ENCODE measurements at regions not wholly inside any gene's neighbourhood (a gene's known extent, or its start where the extent isn't known, plus 50 kb on each side); places are given as distances from the start of the nearest gene placed in this dataset.
"Not testable (repeated sequence)": the region's sequence is repeated elsewhere in the genome, so short reads cannot be mapped to it uniquely, and the experiment has no call there.

DNA sequence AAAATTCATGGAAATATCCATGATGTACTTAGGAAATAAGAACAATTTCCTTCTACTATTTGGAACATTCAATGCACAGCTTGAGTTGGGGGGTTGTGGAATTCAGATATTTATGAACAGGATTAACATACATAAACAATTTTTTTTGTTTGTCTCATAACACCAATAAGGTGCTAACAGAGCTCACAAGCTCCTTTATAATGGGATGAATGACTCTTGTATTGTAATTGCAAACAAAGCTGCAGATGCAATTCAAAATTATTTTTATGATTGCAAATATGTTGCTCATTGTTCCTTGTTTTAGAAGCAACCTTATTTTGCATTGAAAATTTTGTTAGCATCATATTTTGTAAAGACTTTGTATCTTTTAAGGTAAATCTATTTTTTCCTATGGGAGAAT lies 265.7 kb downstream of the PCDH17 start:
- TF ChIP-seq, protein P1, sequence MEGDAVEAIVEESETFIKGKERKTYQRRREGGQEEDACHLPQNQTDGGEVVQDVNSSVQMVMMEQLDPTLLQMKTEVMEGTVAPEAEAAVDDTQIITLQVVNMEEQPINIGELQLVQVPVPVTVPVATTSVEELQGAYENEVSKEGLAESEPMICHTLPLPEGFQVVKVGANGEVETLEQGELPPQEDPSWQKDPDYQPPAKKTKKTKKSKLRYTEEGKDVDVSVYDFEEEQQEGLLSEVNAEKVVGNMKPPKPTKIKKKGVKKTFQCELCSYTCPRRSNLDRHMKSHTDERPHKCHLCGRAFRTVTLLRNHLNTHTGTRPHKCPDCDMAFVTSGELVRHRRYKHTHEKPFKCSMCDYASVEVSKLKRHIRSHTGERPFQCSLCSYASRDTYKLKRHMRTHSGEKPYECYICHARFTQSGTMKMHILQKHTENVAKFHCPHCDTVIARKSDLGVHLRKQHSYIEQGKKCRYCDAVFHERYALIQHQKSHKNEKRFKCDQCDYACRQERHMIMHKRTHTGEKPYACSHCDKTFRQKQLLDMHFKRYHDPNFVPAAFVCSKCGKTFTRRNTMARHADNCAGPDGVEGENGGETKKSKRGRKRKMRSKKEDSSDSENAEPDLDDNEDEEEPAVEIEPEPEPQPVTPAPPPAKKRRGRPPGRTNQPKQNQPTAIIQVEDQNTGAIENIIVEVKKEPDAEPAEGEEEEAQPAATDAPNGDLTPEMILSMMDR (IDR thresholded peaks at IDR 0.05): no peak
- TF ChIP-seq POLR2A (IDR thresholded peaks at IDR 0.05): no peak
- Histone ChIP-seq H3K4me3 (no peak overlapping the region), H3K4me1 (no peaks in the 10 kb centered on the region), H3K36me3 (no peaks in the 10 kb centered on the region), H3K27ac (no peak overlapping the region), H3K27me3 (no peaks in the 10 kb centered on the region), H3K9me3 (no peaks in the 10 kb centered on the region)
- no peak for DNase-seq (ENCODE audit: low spot score in 2 of 2)

DNA sequence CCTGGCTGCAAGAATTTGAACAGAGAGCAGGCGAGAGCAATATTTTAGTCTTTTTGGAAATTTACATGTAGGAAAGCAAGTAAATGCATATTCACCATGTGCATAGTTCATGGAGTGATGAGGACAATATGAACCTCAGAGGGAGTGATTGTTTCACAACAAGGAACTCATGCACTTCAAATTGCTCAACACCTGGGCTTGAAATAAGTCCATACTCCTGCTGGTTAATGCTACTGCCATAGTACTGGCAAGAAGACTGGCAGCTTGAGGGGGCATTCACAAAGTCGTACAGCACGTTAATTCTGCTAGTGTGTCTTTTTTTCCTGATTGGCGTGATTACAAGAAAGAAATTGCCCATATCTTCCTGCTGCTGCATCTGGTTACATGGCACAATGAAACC lies 267.6 kb downstream of the PCDH17 start:
- WGBS, 2 donors: 65 to 81% methylated on average over 4 of the region's 4 CpGs
- Histone ChIP-seq H3K36me3 (no peaks in the 10 kb centered on the region), H3K9me3 (peaks cover 0 to 4% (median 0%) of the 10 kb centered on the region in 4 donors), H3K27ac (no peak overlapping the region), H3K27me3 (no peaks in the 10 kb centered on the region), H3K4me1 (no peaks in the 10 kb centered on the region), H3K4me3 (no peak overlapping the region)
- TF ChIP-seq, protein P1 (IDR thresholded peaks at IDR 0.05): no peak
- no peak for TF ChIP-seq POLR2A (IDR thresholded peaks at IDR 0.05)
- TF ChIP-seq EP300 (IDR thresholded peaks at IDR 0.05): no peak
- no peak for DNase-seq (ENCODE audit: low spot score in 2 of 2)

DNA sequence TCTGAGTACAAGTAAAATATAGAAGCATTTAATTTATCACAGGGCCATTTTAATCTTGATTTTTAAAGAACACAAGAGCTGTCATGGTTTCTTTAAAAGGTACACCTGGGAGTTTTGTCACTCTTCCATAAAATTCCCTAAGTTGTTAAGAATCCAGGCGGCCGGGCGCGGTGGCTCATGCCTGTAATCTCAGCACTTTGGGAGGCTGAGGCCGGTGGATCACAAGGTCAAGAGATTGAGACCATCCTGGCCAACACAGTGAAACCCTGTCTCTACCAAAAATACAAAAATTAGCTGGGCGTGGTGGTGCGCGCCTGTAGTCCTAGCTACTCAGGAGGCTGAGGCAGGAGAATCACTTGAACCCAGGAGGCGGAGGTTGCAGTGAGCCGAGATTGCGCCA lies 278.3 kb downstream of the PCDH17 start:
- H3K27ac ChIP-seq; H3K4me3 ChIP-seq; H3K9me3 ChIP-seq; H3K36me3 ChIP-seq; H3K27me3 ChIP-seq; H3K4me1 ChIP-seq; DNase-seq (ENCODE audit: low spot score in 2 of 2): not testable (repeated sequence)
- WGBS, 2 donors: 92 to 94% methylated on average over 11 of the region's 11 CpGs

DNA sequence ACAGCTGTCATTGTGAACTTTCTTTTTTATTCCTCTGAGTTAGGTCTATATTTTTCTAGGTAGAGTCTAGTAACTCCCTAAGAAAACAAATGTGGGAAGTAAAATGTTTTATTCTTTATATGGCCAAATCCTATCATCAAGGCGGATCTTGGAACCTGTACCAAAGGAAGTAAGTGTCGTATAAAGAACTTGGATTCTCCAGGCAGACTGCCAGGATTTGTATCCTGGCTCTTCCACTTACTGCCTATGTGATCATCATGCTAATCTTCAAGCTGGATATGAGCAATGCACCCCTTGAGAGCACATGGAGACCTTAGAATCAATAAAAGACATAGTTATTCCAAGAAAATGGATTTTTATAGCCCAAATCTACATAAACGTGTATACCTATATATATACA lies 286.5 kb downstream of the PCDH17 start:
- no peak for DNase-seq (ENCODE audit: low spot score in 2 of 2)
- H3K9me3 ChIP-seq: no peaks in the 10 kb centered on the region
- TF ChIP-seq, protein P1 (IDR thresholded peaks at IDR 0.05): no peak
- TF ChIP-seq EP300 (IDR thresholded peaks at IDR 0.05) (no peak), POLR2A (IDR thresholded peaks at IDR 0.05) (no peak)
- H3K4me3 ChIP-seq: no peak overlapping the region
- 66 to 80% methylated on average over 3 of the region's 3 CpGs for WGBS, 2 donors
- no peaks in the 10 kb centered on the region for H3K4me1 ChIP-seq
- H3K27ac ChIP-seq: no peak overlapping the region
- no peaks in the 10 kb centered on the region for H3K27me3 ChIP-seq
- H3K36me3 ChIP-seq: no peaks in the 10 kb centered on the region

DNA sequence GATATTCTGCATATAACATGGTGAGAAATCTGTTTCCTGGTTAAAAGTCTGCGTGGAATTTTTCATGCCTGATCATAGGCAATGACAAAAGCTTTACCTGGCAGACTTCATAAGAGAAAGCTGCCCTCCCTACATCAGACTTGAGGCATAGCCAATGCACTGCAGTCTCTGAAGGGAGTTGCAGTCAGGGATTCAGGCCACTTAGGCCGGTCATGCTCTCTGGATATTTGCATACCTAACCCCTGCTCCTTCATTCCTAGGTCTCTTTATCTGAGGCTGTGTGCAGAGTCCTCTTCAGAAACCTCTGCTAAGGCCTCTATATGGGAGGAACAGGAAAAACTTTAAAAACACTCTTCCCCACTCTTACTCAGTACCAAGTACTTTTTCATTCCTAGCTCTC lies 287.4 kb downstream of the PCDH17 start:
- 58 to 76% methylated on average over 2 of the region's 2 CpGs for WGBS, 2 donors
- Histone ChIP-seq H3K27me3 (no peaks in the 10 kb centered on the region), H3K9me3 (no peaks in the 10 kb centered on the region), H3K4me3 (no peak overlapping the region), H3K36me3 (no peaks in the 10 kb centered on the region), H3K4me1 (no peaks in the 10 kb centered on the region), H3K27ac (no peak overlapping the region)
- TF ChIP-seq, protein P1 (IDR thresholded peaks at IDR 0.05): no peak
- TF ChIP-seq POLR2A (IDR thresholded peaks at IDR 0.05) (no peak), EP300 (IDR thresholded peaks at IDR 0.05) (no peak)
- no peak for DNase-seq (ENCODE audit: low spot score in 2 of 2)

DNA sequence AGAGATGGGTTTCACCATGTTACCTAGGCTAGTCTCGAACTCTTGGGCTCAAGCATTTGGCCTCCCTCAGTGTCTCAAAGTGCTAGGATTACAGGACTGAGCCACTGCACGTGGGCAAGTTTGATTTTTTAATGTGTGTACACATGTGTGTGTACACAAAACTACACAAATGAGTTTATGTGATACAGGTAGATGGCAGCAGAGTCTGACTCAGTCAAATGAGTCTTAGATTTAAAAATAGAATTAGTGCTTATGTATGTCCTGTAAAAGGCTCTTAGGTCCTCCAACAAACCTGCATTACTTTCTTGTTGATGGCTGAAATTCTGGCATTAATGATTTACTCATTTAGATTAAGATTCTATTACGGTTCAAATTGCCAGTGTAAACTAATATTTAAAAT lies 293.7 kb downstream of the PCDH17 start:
- WGBS, 2 donors: 79 to 84% methylated on average over 3 of the region's 3 CpGs
- Histone ChIP-seq H3K27me3 (no peaks in the 10 kb centered on the region), H3K4me3 (no peak overlapping the region), H3K9me3 (no peaks in the 10 kb centered on the region), H3K27ac (no peak overlapping the region), H3K4me1 (no peaks in the 10 kb centered on the region), H3K36me3 (no peaks in the 10 kb centered on the region)
- DNase-seq (ENCODE audit: low spot score in 2 of 2): no peak
- TF ChIP-seq POLR2A (IDR thresholded peaks at IDR 0.05) (no peak), EP300 (IDR thresholded peaks at IDR 0.05) (no peak)
- TF ChIP-seq, protein P1 (IDR thresholded peaks at IDR 0.05): no peak

All from tibial nerve (tissue), 4 donors.